ENCODE measurements at regions not wholly inside any gene's neighbourhood (a gene's known extent, or its start where the extent isn't known, plus 50 kb on each side); places are given as distances from the start of the nearest gene placed in this dataset.

GRCh38 chr13:44744880-44745633 is 168.9 kb upstream of the TSC22D1 start:
- TF ChIP-seq, protein P1, sequence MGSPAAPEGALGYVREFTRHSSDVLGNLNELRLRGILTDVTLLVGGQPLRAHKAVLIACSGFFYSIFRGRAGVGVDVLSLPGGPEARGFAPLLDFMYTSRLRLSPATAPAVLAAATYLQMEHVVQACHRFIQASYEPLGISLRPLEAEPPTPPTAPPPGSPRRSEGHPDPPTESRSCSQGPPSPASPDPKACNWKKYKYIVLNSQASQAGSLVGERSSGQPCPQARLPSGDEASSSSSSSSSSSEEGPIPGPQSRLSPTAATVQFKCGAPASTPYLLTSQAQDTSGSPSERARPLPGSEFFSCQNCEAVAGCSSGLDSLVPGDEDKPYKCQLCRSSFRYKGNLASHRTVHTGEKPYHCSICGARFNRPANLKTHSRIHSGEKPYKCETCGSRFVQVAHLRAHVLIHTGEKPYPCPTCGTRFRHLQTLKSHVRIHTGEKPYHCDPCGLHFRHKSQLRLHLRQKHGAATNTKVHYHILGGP (tag by site-specific recombination; IDR thresholded peaks at IDR 0.05), result no peak
- no peak for TF ChIP-seq ZNF174 (tag by site-specific recombination; IDR thresholded peaks at IDR 0.05)
- TF ChIP-seq ZNF10 (tag by site-specific recombination; IDR thresholded peaks at IDR 0.05), result no peak
- TF ChIP-seq, protein P2, sequence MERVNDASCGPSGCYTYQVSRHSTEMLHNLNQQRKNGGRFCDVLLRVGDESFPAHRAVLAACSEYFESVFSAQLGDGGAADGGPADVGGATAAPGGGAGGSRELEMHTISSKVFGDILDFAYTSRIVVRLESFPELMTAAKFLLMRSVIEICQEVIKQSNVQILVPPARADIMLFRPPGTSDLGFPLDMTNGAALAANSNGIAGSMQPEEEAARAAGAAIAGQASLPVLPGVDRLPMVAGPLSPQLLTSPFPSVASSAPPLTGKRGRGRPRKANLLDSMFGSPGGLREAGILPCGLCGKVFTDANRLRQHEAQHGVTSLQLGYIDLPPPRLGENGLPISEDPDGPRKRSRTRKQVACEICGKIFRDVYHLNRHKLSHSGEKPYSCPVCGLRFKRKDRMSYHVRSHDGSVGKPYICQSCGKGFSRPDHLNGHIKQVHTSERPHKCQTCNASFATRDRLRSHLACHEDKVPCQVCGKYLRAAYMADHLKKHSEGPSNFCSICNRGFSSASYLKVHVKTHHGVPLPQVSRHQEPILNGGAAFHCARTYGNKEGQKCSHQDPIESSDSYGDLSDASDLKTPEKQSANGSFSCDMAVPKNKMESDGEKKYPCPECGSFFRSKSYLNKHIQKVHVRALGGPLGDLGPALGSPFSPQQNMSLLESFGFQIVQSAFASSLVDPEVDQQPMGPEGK (tag by site-specific recombination; IDR thresholded peaks at IDR 0.05), result no peak
- no peak for TF ChIP-seq GLI2 (tag by site-specific recombination; IDR thresholded peaks at IDR 0.05; ENCODE audit: borderline replicate concordance, low read depth)
- TF ChIP-seq ZBTB1 (tag by site-specific recombination; IDR thresholded peaks at IDR 0.05), result no peak
- no peak for TF ChIP-seq ZNF112 (tag by site-specific recombination; IDR thresholded peaks at IDR 0.05)
- TF ChIP-seq ZSCAN23 (tag by site-specific recombination; IDR thresholded peaks at IDR 0.05), result no peak
- no peak overlapping the region for H3K4me3 ChIP-seq (ENCODE audit: low read depth, low read length)
- CTCF ChIA-PET, result interaction anchor here (0.5 to 0.6 kb wide), 2 partner anchors 127 to 169 kb away, joined by 3 read pairs; no protein-coding TSS in a partner anchor
- POLR2A ChIA-PET, result no interaction called here
- no peaks in the 10 kb centered on the region for H3K4me1 ChIP-seq (ENCODE audit: control insufficient read depth, insufficient read depth, low read length)
- no peaks in the 10 kb centered on the region for H3K9me3 ChIP-seq (ENCODE audit: control insufficient read depth, insufficient read depth, low read depth, low read length)
- H3K36me3 ChIP-seq (ENCODE audit: control insufficient read depth in 2 of 2, insufficient read depth in 1 of 2, low read length in 2 of 2), result no peaks in the 10 kb centered on the region
- no peak overlapping the region for H3K27ac ChIP-seq (ENCODE audit: extremely low read depth, low read depth, low read length)

GRCh38 chr13:44739539-44739938 is 163.4 kb upstream of the TSC22D1 start:
- TF ChIP-seq ZNF292 (tag by site-specific recombination; IDR thresholded peaks at IDR 0.05; ENCODE audit: borderline replicate concordance, low read depth) (no peak), ZEB2 (tag by site-specific recombination; IDR thresholded peaks at IDR 0.05) (no peak), ZNF266 (tag by site-specific recombination; IDR thresholded peaks at IDR 0.05; ENCODE audit: low read depth) (no peak)
- CTCF ChIA-PET, result no interaction called here
- POLR2A ChIA-PET, result no interaction called here
- Histone ChIP-seq H3K9me3 (ENCODE audit: control insufficient read depth, insufficient read depth, low read depth, low read length) (no peaks in the 10 kb centered on the region), H3K4me3 (ENCODE audit: low read depth, low read length) (no peak overlapping the region), H3K4me1 (ENCODE audit: control insufficient read depth, insufficient read depth, low read length) (no peaks in the 10 kb centered on the region), H3K27ac (ENCODE audit: extremely low read depth, low read depth, low read length) (no peak overlapping the region), H3K36me3 (ENCODE audit: control insufficient read depth in 2 of 2, insufficient read depth in 1 of 2, low read length in 2 of 2) (no peaks in the 10 kb centered on the region)

- no peaks in the 10 kb centered on the region for H3K4me1 ChIP-seq (ENCODE audit: control insufficient read depth, insufficient read depth, low read length)
- H3K36me3 ChIP-seq (ENCODE audit: control insufficient read depth in 2 of 2, insufficient read depth in 1 of 2, low read length in 2 of 2), result no peaks in the 10 kb centered on the region
- CTCF ChIA-PET, result no interaction called here
- no peaks in the 10 kb centered on the region for H3K9me3 ChIP-seq (ENCODE audit: control insufficient read depth, insufficient read depth, low read depth, low read length)
- POLR2A ChIA-PET, result no interaction called here
- no peak overlapping the region for H3K27ac ChIP-seq (ENCODE audit: extremely low read depth, low read depth, low read length)
- H3K4me3 ChIP-seq (ENCODE audit: low read depth, low read length), result no peak overlapping the region
- TF ChIP-seq REPIN1 (tag by site-specific recombination; IDR thresholded peaks at IDR 0.05; ENCODE audit: low read depth), result no peak
- TF ChIP-seq ZBTB44 (tag by site-specific recombination; IDR thresholded peaks at IDR 0.05), result no peak
- TF ChIP-seq ZNF350 (tag by site-specific recombination; IDR thresholded peaks at IDR 0.05), result no peak
- no peak for TF ChIP-seq ZIC2 (tag by site-specific recombination; IDR thresholded peaks at IDR 0.05)
- no peak for TF ChIP-seq ZNF529 (tag by site-specific recombination; IDR thresholded peaks at IDR 0.05; ENCODE audit: insufficient replicate concordance)
- TF ChIP-seq ZNF112 (tag by site-specific recombination; IDR thresholded peaks at IDR 0.05), result no peak
- TF ChIP-seq ZFHX2 (tag by site-specific recombination; conservative IDR thresholded peaks at IDR 0.05), result no peak
- TF ChIP-seq ZNF404 (tag by site-specific recombination; IDR thresholded peaks at IDR 0.05), result no peak
- TF ChIP-seq YY2 (tag by site-specific recombination; IDR thresholded peaks at IDR 0.05), result no peak
- no peak for TF ChIP-seq IKZF3 (tag by site-specific recombination; IDR thresholded peaks at IDR 0.05)
- TF ChIP-seq ZNF629 (tag by site-specific recombination; IDR thresholded peaks at IDR 0.05), result no peak
- TF ChIP-seq ZNF48 (tag by site-specific recombination; IDR thresholded peaks at IDR 0.05), result no peak
- TF ChIP-seq, protein P3, sequence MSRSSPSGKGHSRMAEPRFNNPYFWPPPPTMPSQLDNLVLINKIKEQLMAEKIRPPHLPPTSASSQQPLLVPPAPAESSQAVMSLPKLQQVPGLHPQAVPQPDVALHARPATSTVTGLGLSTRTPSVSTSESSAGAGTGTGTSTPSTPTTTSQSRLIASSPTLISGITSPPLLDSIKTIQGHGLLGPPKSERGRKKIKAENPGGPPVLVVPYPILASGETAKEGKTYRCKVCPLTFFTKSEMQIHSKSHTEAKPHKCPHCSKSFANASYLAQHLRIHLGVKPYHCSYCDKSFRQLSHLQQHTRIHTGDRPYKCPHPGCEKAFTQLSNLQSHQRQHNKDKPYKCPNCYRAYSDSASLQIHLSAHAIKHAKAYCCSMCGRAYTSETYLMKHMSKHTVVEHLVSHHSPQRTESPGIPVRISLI (tag by site-specific recombination; IDR thresholded peaks at IDR 0.05), result no peak
- TF ChIP-seq KLF10 (tag by site-specific recombination; IDR thresholded peaks at IDR 0.05), result no peak
- TF ChIP-seq SCRT1 (tag by site-specific recombination; IDR thresholded peaks at IDR 0.05; ENCODE audit: borderline replicate concordance), result no peak
- TF ChIP-seq RBAK (tag by site-specific recombination; IDR thresholded peaks at IDR 0.05), result no peak
- no peak for TF ChIP-seq ZNF391 (tag by site-specific recombination; IDR thresholded peaks at IDR 0.05; ENCODE audit: borderline replicate concordance, low read depth)
Observed at GRCh38 chr13:44739120-44739519, 163.0 kb upstream of the TSC22D1 start.
